Sigmoid colon (tissue), 6 donors: ENCODE measurements at regions not wholly inside any gene's neighbourhood (a gene's known extent, or its start where the extent isn't known, plus 50 kb on each side); places are given as distances from the start of the nearest gene placed in this dataset.

Source experiments
- DNase-seq: peaks from one replicate; pipeline ENCODE4 v3.0.0-alpha.2; 2019
- H3K27ac ChIP-seq, 4 donors: fragments of 200-600 bp; sonication (generic); one replicate each; pipeline ENCODE4 v1.5.1; 2016 to 2019; ENCODE audit warnings: mild to moderate bottlenecking in 1 of 4
- H3K27me3 ChIP-seq, 3 donors: fragments of 200-600 bp; sonication (generic); one replicate each; pipeline ENCODE4 v1.5.1; 2019; ENCODE audit warnings: mild to moderate bottlenecking in 1 of 3
- H3K36me3 ChIP-seq, 4 donors: fragments of 200-600 bp; sonication (generic); one replicate each; pipeline ENCODE4 v1.5.1; 2016 to 2019
- H3K4me1 ChIP-seq, 4 donors: fragments of 200-600 bp; sonication (generic); one replicate each; pipeline ENCODE4 v1.5.1; 2017 to 2019
- H3K4me3 ChIP-seq, 4 donors: fragments of 200-600 bp; sonication (generic); one replicate each; pipeline ENCODE4 v1.5.1; 2017 to 2019; ENCODE audit warnings: mild to moderate bottlenecking in 2 of 4, moderate library complexity in 1 of 4
- H3K9me3 ChIP-seq, 4 donors: fragments of 200-600 bp in 3 of 4; sonication (generic) in 3 of 4; one replicate each; pipeline versions ENCODE4 v1.5.1 to v1.6.1; 2013 to 2019
- EP300 ChIP-seq, 4 donors: sonication (generic); formaldehyde crosslinking; IDR thresholded peaks; one replicate each; pipeline ENCODE4 v1.6.1; 2017; ENCODE audit warnings: antibody characterized with exemption in 4 of 4
- POLR2A ChIP-seq, 2 donors: fragments of 450-650 bp; IDR thresholded peaks; one replicate each; pipeline ENCODE4 v1.6.1; 2016; ENCODE audit warnings: antibody characterized with exemption in 2 of 2, mild to moderate bottlenecking in 2 of 2, moderate library complexity in 2 of 2
- POLR2AphosphoS5 ChIP-seq, 4 donors: sonication (generic); formaldehyde crosslinking; IDR thresholded peaks; one replicate each; pipeline ENCODE4 v1.6.1; 2017; ENCODE audit warnings: antibody characterized with exemption in 4 of 4
- WGBS, 2 donors: extraction: QIAGEN DNeasy Blood & Tissue Kit; methylation state at CpG; one replicate each; pipeline ENCODE4 v1.1.7; 2013; 5-methylcytosine and 5-hydroxymethylcytosine counted together
- intact Hi-C: fragments of 100-400 bp; cut with DNase I; formaldehyde crosslinking; loops from one replicate; pipeline ENCODE4 v1.15.1; 2023
- TF ChIP-seq, protein P1 (sequence below), 4 experiments: fragments of 450-650 bp in 3 of 4; fragments of 200-600 bp in 1 of 4; IDR thresholded peaks; one replicate each; pipeline ENCODE4 v1.5.1; 2016 to 2019; ENCODE audit warnings: antibody characterized with exemption in 4 of 4, mild to moderate bottlenecking in 3 of 4, moderate library complexity in 2 of 4
- donor health status: healthy with polysubstance abuse.
- donor health status: healthy.

DNA sequence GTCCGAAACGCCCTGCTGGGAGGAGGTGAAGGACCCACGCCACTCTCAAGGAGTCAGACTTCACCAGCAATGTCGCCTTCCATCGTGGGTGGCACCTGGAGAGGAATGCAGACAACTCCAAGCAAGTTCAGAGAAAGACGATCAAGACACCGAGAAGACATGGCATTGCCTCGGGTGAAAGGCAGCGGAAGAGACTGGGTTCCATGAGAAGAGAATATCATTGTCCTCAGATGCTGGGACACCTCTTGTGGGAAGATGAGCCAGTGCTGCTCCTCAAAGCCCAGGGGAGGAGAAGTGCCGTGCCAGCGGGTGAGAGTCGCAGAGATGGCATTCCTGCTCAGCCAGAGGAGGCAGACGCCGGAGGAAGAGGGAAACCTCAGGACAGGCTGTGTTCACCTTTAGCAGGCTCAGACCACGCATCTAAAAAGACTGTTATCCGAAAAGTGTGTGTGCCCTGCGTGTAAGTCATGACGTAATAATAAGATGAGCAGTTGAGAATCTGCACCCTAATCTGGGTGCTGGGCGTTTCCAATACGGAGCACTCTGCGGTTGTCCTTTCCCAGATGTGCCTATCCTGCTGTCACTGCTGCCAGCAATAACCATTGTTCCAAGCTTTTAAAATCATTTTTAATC lies 144.6 kb upstream of the SPACA7 start:
- DNase-seq, result no peak
- intact Hi-C loops, result no loop called here
- Histone ChIP-seq H3K4me1 (no peaks in the 10 kb centered on the region), H3K4me3 (no peak overlapping the region), H3K9me3 (no peaks in the 10 kb centered on the region), H3K27me3 (peaks cover 0 to 20% (median 0%) of the 10 kb centered on the region in 3 donors), H3K36me3 (no peaks in the 10 kb centered on the region), H3K27ac (no peak overlapping the region)
- 89 to 92% methylated on average over 21 of the region's 21 CpGs for WGBS, 2 donors
- no peak for TF ChIP-seq EP300 (IDR thresholded peaks at IDR 0.05)
- TF ChIP-seq POLR2AphosphoS5 (IDR thresholded peaks at IDR 0.05), result no peak
- no peak for TF ChIP-seq POLR2A (IDR thresholded peaks at IDR 0.05)
- TF ChIP-seq, protein P1, sequence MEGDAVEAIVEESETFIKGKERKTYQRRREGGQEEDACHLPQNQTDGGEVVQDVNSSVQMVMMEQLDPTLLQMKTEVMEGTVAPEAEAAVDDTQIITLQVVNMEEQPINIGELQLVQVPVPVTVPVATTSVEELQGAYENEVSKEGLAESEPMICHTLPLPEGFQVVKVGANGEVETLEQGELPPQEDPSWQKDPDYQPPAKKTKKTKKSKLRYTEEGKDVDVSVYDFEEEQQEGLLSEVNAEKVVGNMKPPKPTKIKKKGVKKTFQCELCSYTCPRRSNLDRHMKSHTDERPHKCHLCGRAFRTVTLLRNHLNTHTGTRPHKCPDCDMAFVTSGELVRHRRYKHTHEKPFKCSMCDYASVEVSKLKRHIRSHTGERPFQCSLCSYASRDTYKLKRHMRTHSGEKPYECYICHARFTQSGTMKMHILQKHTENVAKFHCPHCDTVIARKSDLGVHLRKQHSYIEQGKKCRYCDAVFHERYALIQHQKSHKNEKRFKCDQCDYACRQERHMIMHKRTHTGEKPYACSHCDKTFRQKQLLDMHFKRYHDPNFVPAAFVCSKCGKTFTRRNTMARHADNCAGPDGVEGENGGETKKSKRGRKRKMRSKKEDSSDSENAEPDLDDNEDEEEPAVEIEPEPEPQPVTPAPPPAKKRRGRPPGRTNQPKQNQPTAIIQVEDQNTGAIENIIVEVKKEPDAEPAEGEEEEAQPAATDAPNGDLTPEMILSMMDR (IDR thresholded peaks at IDR 0.05), result no peak

DNA sequence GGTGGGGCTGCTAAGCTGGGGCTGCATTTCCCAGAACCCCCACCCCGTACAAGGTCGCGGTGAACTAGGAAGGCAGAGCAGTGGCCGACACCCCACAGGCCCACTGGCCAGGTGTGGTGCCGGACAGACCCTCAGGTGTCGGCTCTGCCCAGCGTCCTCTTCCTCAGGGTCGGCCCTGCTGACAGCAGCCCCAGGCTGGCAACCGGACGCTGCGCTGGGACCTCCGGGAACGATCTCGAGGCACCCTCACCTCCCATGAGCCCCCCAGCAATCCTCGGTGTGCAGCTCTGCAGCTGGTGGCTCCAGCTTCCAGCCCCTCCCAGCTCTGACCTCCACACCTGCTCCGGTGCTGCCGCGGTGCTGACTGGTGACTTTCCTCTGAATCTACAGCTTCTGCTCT lies 142.9 kb upstream of the SPACA7 start:
- Histone ChIP-seq H3K4me1 (no peaks in the 10 kb centered on the region), H3K27me3 (peaks cover 0 to 29% (median 0%) of the 10 kb centered on the region in 3 donors), H3K9me3 (no peaks in the 10 kb centered on the region), H3K36me3 (no peaks in the 10 kb centered on the region), H3K4me3 (no peak overlapping the region), H3K27ac (no peak overlapping the region)
- TF ChIP-seq, protein P1 (IDR thresholded peaks at IDR 0.05), result no peak
- TF ChIP-seq EP300 (IDR thresholded peaks at IDR 0.05) (no peak), POLR2AphosphoS5 (IDR thresholded peaks at IDR 0.05) (no peak), POLR2A (IDR thresholded peaks at IDR 0.05) (no peak)
- WGBS, 2 donors, result 84 to 86% methylated on average over 18 of the region's 18 CpGs
- intact Hi-C loops, result no loop called here
- no peak for DNase-seq

DNA sequence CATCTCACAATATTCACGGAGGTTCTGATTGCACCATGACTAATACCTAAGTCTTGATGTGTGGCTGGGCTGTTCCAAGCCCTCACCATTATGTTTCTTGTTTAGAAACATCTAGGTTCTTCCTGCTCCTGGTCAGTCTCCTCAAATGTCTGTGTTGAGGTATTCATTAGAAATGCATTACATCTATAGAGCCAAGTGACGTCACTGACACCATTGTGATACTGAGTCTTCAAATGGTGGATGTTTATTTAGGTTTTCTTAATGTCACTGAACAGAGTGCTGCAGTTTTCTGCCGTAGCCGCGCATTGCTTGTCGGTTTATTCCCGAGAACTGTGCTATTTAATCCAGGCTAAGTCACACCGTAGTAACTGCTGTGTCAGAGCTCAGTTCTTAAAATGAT lies 142.4 kb upstream of the SPACA7 start:
- H3K9me3 ChIP-seq, result no peaks in the 10 kb centered on the region
- no peak for DNase-seq
- intact Hi-C loops, result no loop called here
- 84 to 94% methylated on average over 8 of the region's 8 CpGs for WGBS, 2 donors
- no peak overlapping the region for H3K4me3 ChIP-seq
- no peaks in the 10 kb centered on the region for H3K4me1 ChIP-seq
- H3K27ac ChIP-seq, result no peak overlapping the region
- H3K36me3 ChIP-seq, result no peaks in the 10 kb centered on the region
- peaks cover 0 to 29% (median 0%) of the 10 kb centered on the region in 3 donors for H3K27me3 ChIP-seq
- TF ChIP-seq, protein P1 (IDR thresholded peaks at IDR 0.05), result no peak
- TF ChIP-seq POLR2A (IDR thresholded peaks at IDR 0.05) (no peak), POLR2AphosphoS5 (IDR thresholded peaks at IDR 0.05) (no peak), EP300 (IDR thresholded peaks at IDR 0.05) (no peak)

DNA sequence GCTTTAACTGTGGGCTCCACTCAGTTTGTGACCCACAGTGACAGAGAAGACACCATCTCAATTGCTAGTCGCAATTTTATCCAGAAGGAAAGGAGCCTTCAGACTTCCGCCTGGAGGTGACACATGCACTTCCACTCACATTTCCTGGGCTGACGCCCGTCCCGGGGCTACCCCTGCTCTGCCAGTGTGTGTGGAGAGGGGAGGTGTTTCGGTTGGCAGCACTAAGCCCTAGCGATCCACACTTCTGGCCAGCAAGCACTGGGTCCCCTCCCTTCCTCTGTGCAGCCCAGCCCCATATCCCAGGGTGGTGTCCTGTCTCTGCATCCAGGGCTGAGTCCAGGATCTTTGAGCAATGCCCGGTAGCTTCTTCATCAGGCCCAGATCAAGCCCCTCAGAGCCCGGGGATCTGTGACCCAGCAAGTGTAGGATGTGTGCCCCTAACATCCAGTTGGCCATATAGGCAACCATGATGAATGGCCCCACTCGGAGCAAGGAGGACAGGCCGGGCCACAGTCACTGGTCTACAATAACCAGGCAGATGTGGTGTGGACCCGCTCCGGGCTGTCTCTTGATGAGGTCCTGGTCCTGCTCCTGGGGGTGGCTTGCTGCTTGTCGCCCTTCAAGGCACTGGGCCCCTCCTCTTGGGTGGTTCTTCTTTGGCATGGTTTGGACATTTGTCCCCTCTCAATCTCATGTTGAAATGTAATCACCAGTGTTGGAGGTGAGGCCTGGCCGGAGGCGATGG lies 141.9 kb upstream of the SPACA7 start:
- no peaks in the 10 kb centered on the region for H3K9me3 ChIP-seq
- H3K4me3 ChIP-seq, result no peak overlapping the region
- no peak for DNase-seq
- intact Hi-C loops, result no loop called here
- peaks cover 0 to 29% (median 0%) of the 10 kb centered on the region in 3 donors for H3K27me3 ChIP-seq
- no peaks in the 10 kb centered on the region for H3K4me1 ChIP-seq
- WGBS, 2 donors, result 77 to 89% methylated on average over 16 of the region's 16 CpGs
- no peak overlapping the region for H3K27ac ChIP-seq
- H3K36me3 ChIP-seq, result no peaks in the 10 kb centered on the region
- no peak for TF ChIP-seq EP300 (IDR thresholded peaks at IDR 0.05)
- TF ChIP-seq, protein P1 (IDR thresholded peaks at IDR 0.05), result no peak
- no peak for TF ChIP-seq POLR2AphosphoS5 (IDR thresholded peaks at IDR 0.05)
- no peak for TF ChIP-seq POLR2A (IDR thresholded peaks at IDR 0.05)
